ENCODE measurements at regions not wholly inside any gene's neighbourhood (a gene's known extent, or its start where the extent isn't known, plus 50 kb on each side); places are given as distances from the start of the nearest gene placed in this dataset.

DNA sequence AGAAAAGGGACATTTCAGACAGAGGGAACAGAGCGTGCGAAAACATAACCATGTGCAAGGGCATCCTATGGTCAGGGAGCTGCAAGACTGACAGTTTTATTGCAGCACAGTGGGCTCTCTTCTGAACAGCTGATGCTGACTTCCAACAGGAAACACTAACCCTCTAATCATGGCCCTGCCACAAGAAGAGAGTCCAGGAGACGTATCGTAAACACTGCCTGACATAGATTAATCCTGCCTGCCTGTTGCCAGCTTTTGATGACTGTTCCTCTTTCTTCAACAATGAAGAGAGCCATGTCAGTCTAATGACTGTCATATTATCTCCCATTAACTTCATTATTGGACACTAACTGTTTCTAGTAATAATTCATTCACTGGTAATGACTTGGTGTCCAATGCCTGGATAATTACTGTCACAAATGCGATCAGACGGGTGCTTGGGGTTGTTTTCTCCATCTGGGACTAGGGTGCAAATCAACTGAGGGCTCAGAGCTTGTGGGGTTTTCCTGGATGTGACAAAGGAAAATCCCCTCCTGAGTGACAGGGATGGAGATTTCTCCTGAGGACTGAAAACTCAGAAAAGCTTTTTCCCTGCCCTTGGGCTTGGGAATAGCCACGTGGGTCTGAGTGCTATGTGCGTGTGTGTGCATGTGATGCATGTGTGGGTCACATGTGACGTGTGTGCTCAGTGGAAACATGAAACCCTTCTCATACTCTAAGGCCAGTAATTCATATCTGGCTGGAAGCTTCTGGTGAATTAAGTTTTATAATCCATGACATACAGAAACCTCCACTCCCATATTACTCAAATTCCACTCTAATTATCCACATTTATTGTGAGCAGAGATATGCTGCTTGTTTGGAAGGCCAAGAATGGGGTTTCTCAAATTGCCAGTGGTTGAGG, 144.0 kb upstream of the PLXNA2 start:
- TF ChIP-seq EZH2 (IDR thresholded peaks at IDR 0.05; ENCODE audit: borderline replicate concordance, low read depth, low read length, severe bottlenecking), result no peak
- TF ChIP-seq, protein P1, sequence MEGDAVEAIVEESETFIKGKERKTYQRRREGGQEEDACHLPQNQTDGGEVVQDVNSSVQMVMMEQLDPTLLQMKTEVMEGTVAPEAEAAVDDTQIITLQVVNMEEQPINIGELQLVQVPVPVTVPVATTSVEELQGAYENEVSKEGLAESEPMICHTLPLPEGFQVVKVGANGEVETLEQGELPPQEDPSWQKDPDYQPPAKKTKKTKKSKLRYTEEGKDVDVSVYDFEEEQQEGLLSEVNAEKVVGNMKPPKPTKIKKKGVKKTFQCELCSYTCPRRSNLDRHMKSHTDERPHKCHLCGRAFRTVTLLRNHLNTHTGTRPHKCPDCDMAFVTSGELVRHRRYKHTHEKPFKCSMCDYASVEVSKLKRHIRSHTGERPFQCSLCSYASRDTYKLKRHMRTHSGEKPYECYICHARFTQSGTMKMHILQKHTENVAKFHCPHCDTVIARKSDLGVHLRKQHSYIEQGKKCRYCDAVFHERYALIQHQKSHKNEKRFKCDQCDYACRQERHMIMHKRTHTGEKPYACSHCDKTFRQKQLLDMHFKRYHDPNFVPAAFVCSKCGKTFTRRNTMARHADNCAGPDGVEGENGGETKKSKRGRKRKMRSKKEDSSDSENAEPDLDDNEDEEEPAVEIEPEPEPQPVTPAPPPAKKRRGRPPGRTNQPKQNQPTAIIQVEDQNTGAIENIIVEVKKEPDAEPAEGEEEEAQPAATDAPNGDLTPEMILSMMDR (IDR thresholded peaks at IDR 0.05; ENCODE audit: borderline replicate concordance, extremely low read depth, low read length, poor library complexity, severe bottlenecking), result no peak

Measured in DND-41 (cell line).